Endodermal cell (in vitro differentiated cells): ENCODE measurements at regions not wholly inside any gene's neighbourhood (a gene's known extent, or its start where the extent isn't known, plus 50 kb on each side); places are given as distances from the start of the nearest gene placed in this dataset.
"Not testable (repeated sequence)": the region's sequence is repeated elsewhere in the genome, so short reads cannot be mapped to it uniquely, and the experiment has no call there.

ENCODE experiments used
- DNase-seq: peaks from one replicate; pipeline ENCODE4 v3.0.0-alpha.2; 2017
- H3K27ac ChIP-seq: 2 replicates; pipeline ENCODE4 v1.5.1; 2013; ENCODE audit warnings: mild to moderate bottlenecking, low read depth, low read length, moderate library complexity
- H3K27me3 ChIP-seq: 2 replicates; pipeline ENCODE4 v1.6.1; 2013; ENCODE audit warnings: mild to moderate bottlenecking, low read length, moderate library complexity; ENCODE audit not compliant: insufficient read depth, control insufficient read depth, poor library complexity, severe bottlenecking
- H3K36me3 ChIP-seq: 2 replicates; pipeline ENCODE4 v1.7.0; 2013; ENCODE audit warnings: mild to moderate bottlenecking, low read length, moderate library complexity; ENCODE audit not compliant: control insufficient read depth, insufficient read depth
- H3K4me1 ChIP-seq: one replicate; pipeline ENCODE4 v1.7.0; 2013; ENCODE audit warnings: low read length; ENCODE audit not compliant: control insufficient read depth, insufficient read depth
- H3K4me3 ChIP-seq: 2 replicates; pipeline ENCODE4 v1.5.1; 2013; ENCODE audit warnings: mild to moderate bottlenecking, low read length, moderate library complexity
- H3K9ac ChIP-seq: 2 replicates; pipeline ENCODE4 v1.6.1; 2013; ENCODE audit warnings: mild to moderate bottlenecking, low read length, moderate library complexity; ENCODE audit not compliant: poor library complexity, severe bottlenecking; ENCODE audit errors: extremely low read depth
- H3K9me3 ChIP-seq: 2 replicates; pipeline ENCODE4 v1.6.1; 2013; ENCODE audit warnings: mild to moderate bottlenecking, low read length, moderate library complexity; ENCODE audit not compliant: control insufficient read depth
- H3K27ac Mint-ChIP-seq: 2 replicates; pipeline ENCODE4 v1.8.0; 2020; ENCODE audit warnings: mixed read lengths
- H3K27me3 Mint-ChIP-seq: 2 replicates; pipeline ENCODE4 v1.8.0; 2021; ENCODE audit warnings: mild to moderate bottlenecking, mixed read lengths; ENCODE audit not compliant: insufficient read depth
- H3K36me3 Mint-ChIP-seq: 2 replicates; pipeline ENCODE4 v1.8.0; 2020; ENCODE audit warnings: low read depth, mixed read lengths
- H3K4me1 Mint-ChIP-seq: 2 replicates; pipeline ENCODE4 v1.8.0; 2020; ENCODE audit warnings: mixed read lengths
- H3K4me3 Mint-ChIP-seq: 2 replicates; pipeline ENCODE4 v1.8.0; 2020; ENCODE audit warnings: mild to moderate bottlenecking, moderate library complexity, mixed read lengths
- H3K9me3 Mint-ChIP-seq: 2 replicates; pipeline ENCODE4 v1.8.0; 2020; ENCODE audit warnings: mild to moderate bottlenecking, mixed read lengths
- WGBS, 2 experiments: methylation state at CpG; one replicate each; pipeline versions ENCODE4 v1.1.5 to v1.1.7; 2013; ENCODE audit warnings: missing lambda C conversion rate in 2 of 2, mixed read lengths in 1 of 2; ENCODE audit not compliant: insufficient coverage in 1 of 2, insufficient read length in 1 of 2; 5-methylcytosine and 5-hydroxymethylcytosine counted together
- TF ChIP-seq, protein P1 (sequence below): fragments of 200-600 bp; sonication (generic); conservative IDR thresholded peaks from 2 replicates; pipeline ENCODE4 v1.5.0; 2021; ENCODE audit warnings: antibody characterized with exemption, mild to moderate bottlenecking

DNA sequence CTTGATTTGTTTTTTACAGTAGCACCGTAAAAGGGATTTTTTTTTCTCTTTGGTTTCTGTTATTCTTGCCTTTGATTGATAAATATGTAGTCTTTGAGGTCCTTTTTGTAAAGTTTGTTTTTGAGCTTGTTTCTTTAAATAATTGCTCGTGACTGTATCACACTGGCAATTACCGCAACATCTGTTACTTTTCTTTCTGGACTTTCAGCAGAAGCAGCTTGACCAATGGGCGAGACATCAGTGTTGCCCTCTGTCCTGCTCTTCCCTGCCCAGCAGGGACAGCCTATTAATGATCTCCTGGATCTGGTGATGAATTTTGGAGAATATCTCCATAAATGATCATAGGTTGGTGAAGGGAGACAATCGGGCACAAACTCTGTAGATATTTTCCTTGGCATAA lies 74.9 kb downstream of the TDRD15 start:
- H3K36me3 Mint-ChIP-seq = no peaks in the 10 kb centered on the region
- TF ChIP-seq, protein P1, sequence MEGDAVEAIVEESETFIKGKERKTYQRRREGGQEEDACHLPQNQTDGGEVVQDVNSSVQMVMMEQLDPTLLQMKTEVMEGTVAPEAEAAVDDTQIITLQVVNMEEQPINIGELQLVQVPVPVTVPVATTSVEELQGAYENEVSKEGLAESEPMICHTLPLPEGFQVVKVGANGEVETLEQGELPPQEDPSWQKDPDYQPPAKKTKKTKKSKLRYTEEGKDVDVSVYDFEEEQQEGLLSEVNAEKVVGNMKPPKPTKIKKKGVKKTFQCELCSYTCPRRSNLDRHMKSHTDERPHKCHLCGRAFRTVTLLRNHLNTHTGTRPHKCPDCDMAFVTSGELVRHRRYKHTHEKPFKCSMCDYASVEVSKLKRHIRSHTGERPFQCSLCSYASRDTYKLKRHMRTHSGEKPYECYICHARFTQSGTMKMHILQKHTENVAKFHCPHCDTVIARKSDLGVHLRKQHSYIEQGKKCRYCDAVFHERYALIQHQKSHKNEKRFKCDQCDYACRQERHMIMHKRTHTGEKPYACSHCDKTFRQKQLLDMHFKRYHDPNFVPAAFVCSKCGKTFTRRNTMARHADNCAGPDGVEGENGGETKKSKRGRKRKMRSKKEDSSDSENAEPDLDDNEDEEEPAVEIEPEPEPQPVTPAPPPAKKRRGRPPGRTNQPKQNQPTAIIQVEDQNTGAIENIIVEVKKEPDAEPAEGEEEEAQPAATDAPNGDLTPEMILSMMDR = no peak
- no peak overlapping the region for H3K4me3 Mint-ChIP-seq
- 92 to 94% methylated on average over 4 to 5 of the region's 5 CpGs for WGBS, 2 experiments
- H3K9me3 ChIP-seq = no peaks in the 10 kb centered on the region
- H3K27me3 Mint-ChIP-seq = no peaks in the 10 kb centered on the region
- H3K27ac ChIP-seq = no peak overlapping the region
- H3K4me1 Mint-ChIP-seq = peaks cover 54% of the 10 kb centered on the region
- no peaks in the 10 kb centered on the region for H3K27me3 ChIP-seq
- no peak for DNase-seq
- no peak overlapping the region for H3K4me3 ChIP-seq
- H3K27ac Mint-ChIP-seq = no peak overlapping the region
- H3K9me3 Mint-ChIP-seq = no peaks in the 10 kb centered on the region
- peaks cover 30% of the 10 kb centered on the region for H3K4me1 ChIP-seq
- no peak overlapping the region for H3K9ac ChIP-seq
- H3K36me3 ChIP-seq = no peaks in the 10 kb centered on the region

DNA sequence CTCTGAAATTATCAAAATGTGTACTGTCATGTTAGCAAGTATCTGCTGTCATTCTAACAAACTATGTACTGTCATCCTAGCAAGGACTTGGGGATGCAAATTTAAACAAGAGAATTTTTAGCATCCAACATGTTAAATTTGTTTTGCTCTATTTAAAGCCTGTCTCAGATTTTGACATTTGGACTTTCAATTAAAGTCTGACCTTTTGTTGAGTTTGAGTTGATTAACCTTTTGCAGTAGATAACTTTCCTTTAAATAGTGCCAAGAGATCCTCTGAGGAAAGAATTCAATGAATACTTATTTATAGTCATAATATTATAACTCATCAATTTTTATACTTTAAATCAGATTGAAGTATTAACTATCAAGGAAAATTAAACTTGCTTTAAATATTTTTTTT lies 80.2 kb downstream of the TDRD15 start:
- DNase-seq = no peak
- TF ChIP-seq, protein P1 = no peak
- no peak overlapping the region for H3K27ac Mint-ChIP-seq
- peaks cover 15% of the 10 kb centered on the region for H3K4me1 Mint-ChIP-seq
- peaks cover 3% of the 10 kb centered on the region for H3K9me3 Mint-ChIP-seq
- Histone ChIP-seq H3K4me3 (no peak overlapping the region), H3K4me1 (peaks cover 13% of the 10 kb centered on the region), H3K27me3 (no peaks in the 10 kb centered on the region), H3K9me3 (no peaks in the 10 kb centered on the region), H3K36me3 (no peaks in the 10 kb centered on the region), H3K9ac (no peak overlapping the region), H3K27ac (no peak overlapping the region)
- H3K4me3 Mint-ChIP-seq = no peak overlapping the region
- no peaks in the 10 kb centered on the region for H3K27me3 Mint-ChIP-seq
- no peaks in the 10 kb centered on the region for H3K36me3 Mint-ChIP-seq

DNA sequence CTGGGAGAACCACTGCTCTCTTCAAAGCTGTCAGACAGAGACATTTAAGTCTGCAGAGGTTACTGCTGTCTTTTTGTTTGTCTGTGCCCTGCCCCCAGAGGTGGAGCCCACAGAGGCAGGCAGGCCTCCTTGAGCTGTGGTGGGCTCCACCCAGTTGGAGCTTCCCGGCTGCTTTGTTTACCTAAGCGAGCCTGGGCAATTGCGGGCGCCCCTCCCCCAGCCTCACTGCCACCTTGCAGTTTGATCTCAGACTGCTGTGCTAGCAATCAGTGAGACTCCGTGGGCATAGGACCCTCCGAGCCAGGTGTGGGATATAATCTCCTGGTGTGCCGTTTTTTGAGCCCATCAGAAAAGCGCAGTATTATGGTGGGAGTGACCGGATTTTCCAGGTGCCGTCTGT lies 90.3 kb downstream of the TDRD15 start:
- not testable (repeated sequence) for H3K9ac ChIP-seq, H3K36me3 ChIP-seq, H3K4me1 ChIP-seq, H3K4me3 Mint-ChIP-seq, H3K4me3 ChIP-seq, H3K4me1 Mint-ChIP-seq, H3K36me3 Mint-ChIP-seq, H3K27me3 Mint-ChIP-seq, H3K27ac Mint-ChIP-seq, H3K27ac ChIP-seq, DNase-seq, H3K27me3 ChIP-seq
- H3K9me3 ChIP-seq = peaks cover 12% of the 10 kb centered on the region
- H3K9me3 Mint-ChIP-seq = peaks cover 25% of the 10 kb centered on the region
- WGBS, 2 experiments = 93 to 97% methylated on average over 3 to 10 of the region's 10 CpGs

DNA sequence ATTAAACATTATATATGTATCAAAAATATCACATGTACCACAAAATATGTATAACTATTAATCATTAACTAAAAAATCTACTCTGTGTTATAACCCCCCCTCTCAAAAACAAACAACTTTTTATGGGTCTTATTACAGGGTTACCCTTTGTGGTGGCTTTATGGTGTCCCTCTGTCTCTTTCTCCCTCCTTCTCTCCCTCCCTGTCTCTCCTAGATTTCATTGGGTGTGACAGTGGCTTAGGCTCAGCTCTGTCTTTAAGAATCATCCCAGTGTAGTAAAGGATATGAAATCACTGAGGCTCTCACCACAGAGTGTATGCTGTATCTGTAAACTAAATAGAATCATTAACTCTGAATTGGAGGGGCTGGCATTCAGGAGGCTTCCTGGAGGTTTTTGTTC lies 93.7 kb downstream of the TDRD15 start:
- no peak overlapping the region for H3K27ac ChIP-seq
- no peaks in the 10 kb centered on the region for H3K27me3 ChIP-seq
- peaks cover 16% of the 10 kb centered on the region for H3K9me3 Mint-ChIP-seq
- no peak overlapping the region for H3K9ac ChIP-seq
- H3K4me3 Mint-ChIP-seq = no peak overlapping the region
- H3K27ac Mint-ChIP-seq = no peak overlapping the region
- no peak overlapping the region for H3K4me3 ChIP-seq
- H3K4me1 ChIP-seq = no peaks in the 10 kb centered on the region
- H3K36me3 ChIP-seq = no peaks in the 10 kb centered on the region
- no peaks in the 10 kb centered on the region for H3K36me3 Mint-ChIP-seq
- TF ChIP-seq, protein P1 = no peak
- peaks cover 12% of the 10 kb centered on the region for H3K9me3 ChIP-seq
- DNase-seq = no peak
- H3K4me1 Mint-ChIP-seq = peaks cover 2% of the 10 kb centered on the region
- H3K27me3 Mint-ChIP-seq = no peaks in the 10 kb centered on the region
